ENCODE measurements at regions not wholly inside any gene's neighbourhood (a gene's known extent, or its start where the extent isn't known, plus 50 kb on each side); places are given as distances from the start of the nearest gene placed in this dataset.

DNA sequence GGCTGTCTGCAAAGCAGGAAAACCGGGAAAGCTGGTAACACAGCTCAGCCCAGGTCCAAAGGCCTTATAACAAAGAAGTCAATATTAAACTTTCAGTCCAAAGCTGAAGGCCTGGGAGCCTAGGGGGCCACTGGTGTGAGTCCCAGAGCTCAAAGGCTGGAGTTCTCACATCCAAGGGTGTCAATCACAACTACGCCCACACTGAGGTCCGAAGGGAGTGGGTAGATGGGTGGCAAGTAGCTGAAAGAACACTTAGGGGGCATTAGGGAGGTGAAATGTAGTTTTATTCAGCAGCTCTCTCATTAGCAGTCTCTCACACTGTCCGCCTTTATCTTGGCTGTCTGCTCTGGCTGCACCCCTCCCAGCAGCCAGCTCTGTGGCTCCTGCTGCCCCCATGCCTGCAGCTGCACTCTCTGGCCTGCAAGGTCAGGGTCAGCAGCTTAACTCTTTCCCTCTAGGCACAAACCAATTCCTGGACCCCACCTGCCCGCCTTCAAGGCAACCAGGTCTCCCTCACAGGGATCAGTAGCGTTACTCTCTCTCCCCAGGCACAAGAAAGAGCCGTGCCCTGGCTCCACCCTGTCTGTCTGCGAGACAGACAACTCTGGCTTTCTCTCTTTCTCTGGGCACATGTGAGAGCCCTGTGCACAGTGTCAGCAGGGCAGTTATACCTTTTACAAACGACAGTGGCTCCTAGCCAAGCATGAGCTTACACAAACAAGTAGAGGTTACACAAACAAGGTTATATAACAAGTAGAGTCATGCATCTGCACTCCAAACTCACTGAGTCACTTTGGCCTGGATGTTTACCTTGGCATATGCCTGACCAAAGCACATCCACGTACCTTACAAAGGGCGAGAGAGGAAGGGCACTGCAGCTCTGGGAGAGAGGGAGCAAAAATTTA, 249.4 kb upstream of the PCDH20 start (continued):
- TF ChIP-seq, protein P1, sequence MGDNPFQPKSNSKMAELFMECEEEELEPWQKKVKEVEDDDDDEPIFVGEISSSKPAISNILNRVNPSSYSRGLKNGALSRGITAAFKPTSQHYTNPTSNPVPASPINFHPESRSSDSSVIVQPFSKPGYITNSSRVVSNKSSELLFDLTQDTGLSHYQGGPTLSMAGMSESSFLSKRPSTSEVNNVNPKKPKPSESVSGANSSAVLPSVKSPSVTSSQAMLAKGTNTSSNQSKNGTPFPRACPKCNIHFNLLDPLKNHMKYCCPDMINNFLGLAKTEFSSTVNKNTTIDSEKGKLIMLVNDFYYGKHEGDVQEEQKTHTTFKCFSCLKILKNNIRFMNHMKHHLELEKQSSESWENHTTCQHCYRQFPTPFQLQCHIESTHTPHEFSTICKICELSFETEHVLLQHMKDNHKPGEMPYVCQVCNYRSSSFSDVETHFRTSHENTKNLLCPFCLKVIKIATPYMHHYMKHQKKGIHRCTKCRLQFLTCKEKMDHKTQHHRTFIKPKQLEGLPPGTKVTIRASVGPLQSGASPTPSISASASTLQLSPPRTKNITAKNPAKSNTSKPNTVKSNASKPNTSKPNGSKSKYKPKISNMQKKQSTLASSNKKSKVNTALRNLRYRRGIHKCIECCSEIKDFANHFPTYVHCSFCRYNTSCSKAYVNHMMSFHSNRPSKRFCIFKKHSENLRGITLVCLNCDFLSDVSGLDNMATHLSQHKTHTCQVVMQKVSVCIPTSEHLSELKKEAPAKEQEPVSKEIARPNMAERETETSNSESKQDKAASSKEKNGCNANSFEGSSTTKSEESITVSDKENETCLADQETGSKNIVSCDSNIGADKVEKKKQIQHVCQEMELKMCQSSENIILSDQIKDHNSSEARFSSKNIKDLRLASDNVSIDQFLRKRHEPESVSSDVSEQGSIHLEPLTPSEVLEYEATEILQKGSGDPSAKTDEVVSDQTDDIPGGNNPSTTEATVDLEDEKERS (CRISPR knock-in tag; IDR thresholded peaks at IDR 0.05) = peak; percentile 82
- TF ChIP-seq RCOR2 (CRISPR knock-in tag; IDR thresholded peaks at IDR 0.05) = peak; percentile 94; the same call in 1 of the 2 replicates
- no peak for TF ChIP-seq MED13 (CRISPR knock-in tag; IDR thresholded peaks at IDR 0.05)
- TF ChIP-seq ATF1 (CRISPR knock-in tag; IDR thresholded peaks at IDR 0.05) = peak; percentile 61
- peak; percentile 85 for TF ChIP-seq HNF4A (CRISPR knock-in tag; IDR thresholded peaks at IDR 0.05)
- TF ChIP-seq PHF20 (CRISPR knock-in tag; IDR thresholded peaks at IDR 0.05) = peak; percentile 43; the same call in 1 of the 2 replicates
- peak; percentile 87 for TF ChIP-seq NCOA2 (CRISPR knock-in tag; IDR thresholded peaks at IDR 0.05)
- TF ChIP-seq, protein P2, sequence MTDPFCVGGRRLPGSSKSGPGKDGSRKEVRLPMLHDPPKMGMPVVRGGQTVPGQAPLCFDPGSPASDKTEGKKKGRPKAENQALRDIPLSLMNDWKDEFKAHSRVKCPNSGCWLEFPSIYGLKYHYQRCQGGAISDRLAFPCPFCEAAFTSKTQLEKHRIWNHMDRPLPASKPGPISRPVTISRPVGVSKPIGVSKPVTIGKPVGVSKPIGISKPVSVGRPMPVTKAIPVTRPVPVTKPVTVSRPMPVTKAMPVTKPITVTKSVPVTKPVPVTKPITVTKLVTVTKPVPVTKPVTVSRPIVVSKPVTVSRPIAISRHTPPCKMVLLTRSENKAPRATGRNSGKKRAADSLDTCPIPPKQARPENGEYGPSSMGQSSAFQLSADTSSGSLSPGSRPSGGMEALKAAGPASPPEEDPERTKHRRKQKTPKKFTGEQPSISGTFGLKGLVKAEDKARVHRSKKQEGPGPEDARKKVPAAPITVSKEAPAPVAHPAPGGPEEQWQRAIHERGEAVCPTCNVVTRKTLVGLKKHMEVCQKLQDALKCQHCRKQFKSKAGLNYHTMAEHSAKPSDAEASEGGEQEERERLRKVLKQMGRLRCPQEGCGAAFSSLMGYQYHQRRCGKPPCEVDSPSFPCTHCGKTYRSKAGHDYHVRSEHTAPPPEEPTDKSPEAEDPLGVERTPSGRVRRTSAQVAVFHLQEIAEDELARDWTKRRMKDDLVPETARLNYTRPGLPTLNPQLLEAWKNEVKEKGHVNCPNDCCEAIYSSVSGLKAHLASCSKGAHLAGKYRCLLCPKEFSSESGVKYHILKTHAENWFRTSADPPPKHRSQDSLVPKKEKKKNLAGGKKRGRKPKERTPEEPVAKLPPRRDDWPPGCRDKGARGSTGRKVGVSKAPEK (CRISPR knock-in tag; IDR thresholded peaks at IDR 0.05; ENCODE audit: borderline replicate concordance) = peak; percentile 86; the same call in 1 of the 2 replicates
- TF ChIP-seq, protein P3, sequence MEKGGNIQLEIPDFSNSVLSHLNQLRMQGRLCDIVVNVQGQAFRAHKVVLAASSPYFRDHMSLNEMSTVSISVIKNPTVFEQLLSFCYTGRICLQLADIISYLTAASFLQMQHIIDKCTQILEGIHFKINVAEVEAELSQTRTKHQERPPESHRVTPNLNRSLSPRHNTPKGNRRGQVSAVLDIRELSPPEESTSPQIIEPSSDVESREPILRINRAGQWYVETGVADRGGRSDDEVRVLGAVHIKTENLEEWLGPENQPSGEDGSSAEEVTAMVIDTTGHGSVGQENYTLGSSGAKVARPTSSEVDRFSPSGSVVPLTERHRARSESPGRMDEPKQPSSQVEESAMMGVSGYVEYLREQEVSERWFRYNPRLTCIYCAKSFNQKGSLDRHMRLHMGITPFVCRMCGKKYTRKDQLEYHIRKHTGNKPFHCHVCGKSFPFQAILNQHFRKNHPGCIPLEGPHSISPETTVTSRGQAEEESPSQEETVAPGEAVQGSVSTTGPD (CRISPR knock-in tag; IDR thresholded peaks at IDR 0.05) = peak; percentile 87; the same call in 1 of the 2 replicates
- TF ChIP-seq ELF4 (CRISPR knock-in tag; IDR thresholded peaks at IDR 0.05; ENCODE audit: borderline replicate concordance) = no peak
- no peak for TF ChIP-seq SP4 (CRISPR knock-in tag; IDR thresholded peaks at IDR 0.05)
- peak; percentile 25; the same call in 1 of the 2 replicates for TF ChIP-seq SOX13 (IDR thresholded peaks at IDR 0.05)
- peak in 1 of 2 experiments; percentile 80; a peak in 2 of 4 replicates for TF ChIP-seq SOX13 (CRISPR knock-in tag; conservative IDR thresholded peaks at IDR 0.05 in 1 of 2, IDR thresholded peaks at IDR 0.05 in 1 of 2)
